A673 (cell line): ENCODE measurements at regions not wholly inside any gene's neighbourhood (a gene's known extent, or its start where the extent isn't known, plus 50 kb on each side); places are given as distances from the start of the nearest gene placed in this dataset.

Source experiments
- CTCF ChIP-seq: fragments of 300-800, 200-600 bp; sonication (generic); conservative IDR thresholded peaks from 2 replicates; pipeline ENCODE4 v1.5.1; 2017; ENCODE audit warnings: low read depth, mild to moderate bottlenecking, antibody characterized with exemption, low read length, moderate library complexity, mixed read lengths
- EZH2 ChIP-seq: fragments of 200-600 bp; sonication (generic); IDR thresholded peaks from 2 replicates; pipeline ENCODE4 v1.6.1; 2017; ENCODE audit warnings: borderline replicate concordance, low read depth, mild to moderate bottlenecking, mixed read lengths, antibody characterized with exemption, low read length; ENCODE audit not compliant: poor library complexity, severe bottlenecking

- TF ChIP-seq CTCF (no peak), EZH2 (no peak)
Measured at GRCh38 chr3:152039887-152040286, 166.4 kb downstream of the SUCNR1 start.
